KMS-11 (cell line): ENCODE measurements at regions not wholly inside any gene's neighbourhood (a gene's known extent, or its start where the extent isn't known, plus 50 kb on each side); places are given as distances from the start of the nearest gene placed in this dataset.

Source experiments
- H2AFZ ChIP-seq: fragments of 200-600 bp; sonication (generic); 2 replicates; pipeline ENCODE4 v1.6.1; 2016; ENCODE audit warnings: antibody characterized with exemption, mixed run types, low read depth
- H3K27ac ChIP-seq: fragments of 200-600 bp; sonication (generic); 2 replicates; pipeline ENCODE4 v1.6.1; 2016; ENCODE audit warnings: mild to moderate bottlenecking, mixed run types
- H3K27me3 ChIP-seq: fragments of 200-600 bp; sonication (generic); 2 replicates; pipeline ENCODE4 v1.6.1; 2017; ENCODE audit warnings: mild to moderate bottlenecking, low read depth, mixed run types, moderate library complexity; ENCODE audit not compliant: insufficient read depth
- H3K36me3 ChIP-seq: fragments of 200-600 bp; sonication (generic); 2 replicates; pipeline ENCODE4 v1.6.1; 2017; ENCODE audit warnings: mild to moderate bottlenecking, mixed run types; ENCODE audit not compliant: insufficient read depth
- H3K4me1 ChIP-seq: fragments of 200-600 bp; sonication (generic); 2 replicates; pipeline ENCODE4 v1.6.1; 2016; ENCODE audit warnings: mild to moderate bottlenecking, low read depth, mixed run types; ENCODE audit not compliant: poor library complexity, severe bottlenecking
- H3K4me2 ChIP-seq: fragments of 200-600 bp; sonication (generic); 2 replicates; pipeline ENCODE4 v1.7.0; 2016; ENCODE audit warnings: mild to moderate bottlenecking, mixed run types
- H3K4me3 ChIP-seq: fragments of 200-600 bp; sonication (generic); IDR thresholded peaks from 2 replicates; pipeline ENCODE4 v1.6.1; 2017; ENCODE audit warnings: low read depth, low read length, mixed read lengths; ENCODE audit not compliant: insufficient read depth
- H3K79me2 ChIP-seq: fragments of 200-600 bp; sonication (generic); 2 replicates; pipeline ENCODE4 v1.6.1; 2016; ENCODE audit warnings: low read depth, mixed run types; ENCODE audit not compliant: insufficient read depth
- H3K9ac ChIP-seq: fragments of 200-600 bp; sonication (generic); 2 replicates; pipeline ENCODE4 v1.6.1; 2016; ENCODE audit warnings: mild to moderate bottlenecking, mixed run types
- H4K20me1 ChIP-seq: fragments of 200-600 bp; sonication (generic); 2 replicates; pipeline ENCODE4 v1.6.1; 2016; ENCODE audit warnings: mild to moderate bottlenecking, mixed run types; ENCODE audit not compliant: insufficient read depth
- TF ChIP-seq, protein P1 (sequence below): fragments of 200-600 bp; sonication (generic); conservative IDR thresholded peaks from 2 replicates; pipeline ENCODE4 v1.6.1; 2017; ENCODE audit warnings: low read depth, mild to moderate bottlenecking, antibody characterized with exemption, low read length, moderate library complexity, mixed read lengths

GRCh38 chr12:90126125-90126524, 417.5 kb upstream of the ATP2B1 start:
- H3K4me2 ChIP-seq = no peak overlapping the region
- H3K36me3 ChIP-seq = no peaks in the 10 kb centered on the region
- no peak overlapping the region for H3K4me3 ChIP-seq
- TF ChIP-seq, protein P1, sequence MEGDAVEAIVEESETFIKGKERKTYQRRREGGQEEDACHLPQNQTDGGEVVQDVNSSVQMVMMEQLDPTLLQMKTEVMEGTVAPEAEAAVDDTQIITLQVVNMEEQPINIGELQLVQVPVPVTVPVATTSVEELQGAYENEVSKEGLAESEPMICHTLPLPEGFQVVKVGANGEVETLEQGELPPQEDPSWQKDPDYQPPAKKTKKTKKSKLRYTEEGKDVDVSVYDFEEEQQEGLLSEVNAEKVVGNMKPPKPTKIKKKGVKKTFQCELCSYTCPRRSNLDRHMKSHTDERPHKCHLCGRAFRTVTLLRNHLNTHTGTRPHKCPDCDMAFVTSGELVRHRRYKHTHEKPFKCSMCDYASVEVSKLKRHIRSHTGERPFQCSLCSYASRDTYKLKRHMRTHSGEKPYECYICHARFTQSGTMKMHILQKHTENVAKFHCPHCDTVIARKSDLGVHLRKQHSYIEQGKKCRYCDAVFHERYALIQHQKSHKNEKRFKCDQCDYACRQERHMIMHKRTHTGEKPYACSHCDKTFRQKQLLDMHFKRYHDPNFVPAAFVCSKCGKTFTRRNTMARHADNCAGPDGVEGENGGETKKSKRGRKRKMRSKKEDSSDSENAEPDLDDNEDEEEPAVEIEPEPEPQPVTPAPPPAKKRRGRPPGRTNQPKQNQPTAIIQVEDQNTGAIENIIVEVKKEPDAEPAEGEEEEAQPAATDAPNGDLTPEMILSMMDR = no peak
- no peak overlapping the region for H2AFZ ChIP-seq
- H3K9ac ChIP-seq = no peak overlapping the region
- H3K27ac ChIP-seq = no peak overlapping the region
- no peaks in the 10 kb centered on the region for H4K20me1 ChIP-seq
- H3K4me1 ChIP-seq = no peaks in the 10 kb centered on the region
- H3K27me3 ChIP-seq = no peaks in the 10 kb centered on the region
- H3K79me2 ChIP-seq = no peaks in the 10 kb centered on the region

DNA sequence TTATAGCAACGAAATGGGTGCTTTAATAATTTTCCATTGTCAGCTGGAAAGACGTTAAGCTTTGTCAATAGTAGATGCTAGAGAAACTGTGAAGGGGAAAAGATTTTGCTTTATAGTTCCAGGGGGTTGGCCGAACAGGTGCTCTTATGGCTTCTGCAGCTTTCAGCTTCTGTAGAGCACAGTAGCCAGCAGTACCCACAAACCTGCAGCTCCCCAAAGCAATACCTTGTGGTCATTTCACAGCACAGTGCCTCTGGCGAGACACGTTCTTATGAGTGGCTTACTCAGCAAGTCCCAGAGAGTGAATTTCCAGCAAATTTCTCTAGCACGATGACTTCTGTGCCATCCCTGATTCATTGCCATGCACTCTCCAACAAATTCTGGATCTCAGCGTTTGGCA, 416.3 kb upstream of the ATP2B1 start:
- Histone ChIP-seq H3K9ac (no peak overlapping the region), H4K20me1 (no peaks in the 10 kb centered on the region), H3K79me2 (no peaks in the 10 kb centered on the region), H3K4me3 (no peak overlapping the region), H3K4me2 (no peak overlapping the region), H2AFZ (no peak overlapping the region), H3K27ac (no peak overlapping the region), H3K4me1 (no peaks in the 10 kb centered on the region), H3K36me3 (no peaks in the 10 kb centered on the region), H3K27me3 (no peaks in the 10 kb centered on the region)
- TF ChIP-seq, protein P1 = no peak

GRCh38 chr12:90124289-90124688, 415.7 kb upstream of the ATP2B1 start:
- TF ChIP-seq, protein P1 = no peak
- no peaks in the 10 kb centered on the region for H4K20me1 ChIP-seq
- no peaks in the 10 kb centered on the region for H3K27me3 ChIP-seq
- H3K36me3 ChIP-seq = no peaks in the 10 kb centered on the region
- H3K27ac ChIP-seq = no peak overlapping the region
- H2AFZ ChIP-seq = no peak overlapping the region
- no peak overlapping the region for H3K9ac ChIP-seq
- no peak overlapping the region for H3K4me3 ChIP-seq
- H3K4me1 ChIP-seq = no peaks in the 10 kb centered on the region
- H3K79me2 ChIP-seq = no peaks in the 10 kb centered on the region
- H3K4me2 ChIP-seq = no peak overlapping the region

GRCh38 chr12:90122681-90123080, 414.0 kb upstream of the ATP2B1 start:
- Histone ChIP-seq H3K36me3 (no peaks in the 10 kb centered on the region), H3K4me2 (no peak overlapping the region)

More at GRCh38 chr12:90122681-90123080, 414.0 kb upstream of the ATP2B1 start:
- TF ChIP-seq, protein P1 = no peak
- Histone ChIP-seq H3K79me2 (no peaks in the 10 kb centered on the region), H3K9ac (no peak overlapping the region), H3K4me1 (no peaks in the 10 kb centered on the region), H3K27me3 (no peaks in the 10 kb centered on the region), H4K20me1 (no peaks in the 10 kb centered on the region), H3K4me3 (no peak overlapping the region), H2AFZ (no peak overlapping the region), H3K27ac (no peak overlapping the region)
